ENCODE measurements at regions not wholly inside any gene's neighbourhood (a gene's known extent, or its start where the extent isn't known, plus 50 kb on each side); places are given as distances from the start of the nearest gene placed in this dataset.
"Not testable (repeated sequence)": the region's sequence is repeated elsewhere in the genome, so short reads cannot be mapped to it uniquely, and the experiment has no call there.

GRCh38 chr7:89934101-89934500, 220.2 kb upstream of the STEAP1 start:
- no peak for DNase-seq

- DNase-seq, result no peak
Measured at GRCh38 chr7:89943525-89944050, 210.7 kb upstream of the STEAP1 start.

- no peak for DNase-seq
Measured at GRCh38 chr7:89958525-89959068, 195.7 kb upstream of the STEAP1 start.

GRCh38 chr7:89966067-89966664, 188.1 kb upstream of the STEAP1 start:
- no peak for DNase-seq

GRCh38 chr7:89975577-89975976, 178.7 kb upstream of the STEAP1 start:
- no peak for DNase-seq

- no peak for DNase-seq
Measured at GRCh38 chr7:89987665-89988064, 166.6 kb upstream of the STEAP1 start.

GRCh38 chr7:89988074-89988473, 166.2 kb upstream of the STEAP1 start:
- DNase-seq, result no peak

- DNase-seq, result no peak
Measured at GRCh38 chr7:89989454-89989853, 164.8 kb upstream of the STEAP1 start.

GRCh38 chr7:89994483-89994882, 159.8 kb upstream of the STEAP1 start:
- no peak for DNase-seq

- no peak for DNase-seq
Measured at GRCh38 chr7:89998554-89998953, 155.7 kb upstream of the STEAP1 start.

- no peak for DNase-seq
Measured at GRCh38 chr7:90005836-90006235, 148.4 kb upstream of the STEAP1 start.

- DNase-seq, result no peak
Measured at GRCh38 chr7:90007001-90007654, 147.1 kb upstream of the STEAP1 start.

GRCh38 chr7:90007831-90008230, 146.4 kb upstream of the STEAP1 start:
- no peak for DNase-seq

- no peak for DNase-seq
Measured at GRCh38 chr7:90022213-90022612, 132.1 kb upstream of the STEAP1 start.

- no peak for DNase-seq
Measured at GRCh38 chr7:90025771-90026170, 128.5 kb upstream of the STEAP1 start.

GRCh38 chr7:90033850-90034249, 120.4 kb upstream of the STEAP1 start:
- DNase-seq, result no peak

GRCh38 chr7:90053094-90053493, 101.2 kb upstream of the STEAP1 start:
- no peak for DNase-seq

- no peak for DNase-seq
Measured at GRCh38 chr7:90061077-90061476, 93.2 kb upstream of the STEAP1 start.

- no peak for DNase-seq
Measured at GRCh38 chr7:90064370-90064769, 89.9 kb upstream of the STEAP1 start.

- no peak for DNase-seq
Measured at GRCh38 chr7:90067171-90067570, 87.1 kb upstream of the STEAP1 start.

- not testable (repeated sequence) for DNase-seq
Measured at GRCh38 chr7:90070238-90070637, 84.0 kb upstream of the STEAP1 start.

GRCh38 chr7:90078921-90079320, 75.3 kb upstream of the STEAP1 start:
- no peak for DNase-seq

GRCh38 chr7:90081621-90082020, 72.6 kb upstream of the STEAP1 start:
- DNase-seq, result no peak

GRCh38 chr7:90092506-90092905, 61.8 kb upstream of the STEAP1 start:
- no peak for DNase-seq

- no peak for DNase-seq
Measured at GRCh38 chr7:90094030-90094429, 60.2 kb upstream of the STEAP1 start.

Measured in Kasumi-1 (cell line).